NT2/D1 (cell line): ENCODE measurements at regions not wholly inside any gene's neighbourhood (a gene's known extent, or its start where the extent isn't known, plus 50 kb on each side); places are given as distances from the start of the nearest gene placed in this dataset.

Source experiments
- SUZ12 ChIP-seq: IDR thresholded peaks from 2 replicates; pipeline ENCODE4 v1.6.1; 2011; ENCODE audit not compliant: insufficient read length, insufficient read depth; ENCODE audit errors: extremely low read depth
- YY1 ChIP-seq: IDR thresholded peaks from 2 replicates; pipeline ENCODE4 v1.6.1; 2011; ENCODE audit not compliant: insufficient read length, insufficient read depth
- ZNF274 ChIP-seq: IDR thresholded peaks from 2 replicates; pipeline ENCODE4 v1.6.1; 2011; ENCODE audit warnings: mild to moderate bottlenecking, low read depth, low read length

- no peak for TF ChIP-seq ZNF274
- TF ChIP-seq YY1 = no peak
- no peak for TF ChIP-seq SUZ12
Observed at GRCh38 chr7:8362723-8363369, 70.6 kb upstream of the NXPH1 start.
